MCF 10A (cell line): ENCODE measurements at regions not wholly inside any gene's neighbourhood (a gene's known extent, or its start where the extent isn't known, plus 50 kb on each side); places are given as distances from the start of the nearest gene placed in this dataset.

Source experiments
- BruUV-seq: library from RNA; stranded (reverse); fragments of 400-500 nt; replicated peaks from 2 replicates; lab custom pipeline; 2021; lab: Mats Ljungman, UMichigan
- CTCF ChIA-PET: fragments of 300-600 bp; sonication (Branson Sonifier 250); formaldehyde crosslinking; extraction: SDS; loops from one replicate; lab custom pipeline; 2021; ENCODE audit warnings: antibody characterized with exemption, inconsistent platforms; lab: Yijun Ruan, JAX
- POLR2A ChIA-PET: fragments of 300-600, 350-650 bp; sonication (Branson Sonifier 250); formaldehyde crosslinking; extraction: SDS; loops from one replicate; lab custom pipeline; 2020; ENCODE audit warnings: antibody characterized with exemption, inconsistent platforms; lab: Yijun Ruan, JAX
- DNase-seq: peaks from one replicate; pipeline ENCODE4 v3.0.0-alpha.2; 2018; ENCODE audit not compliant: unreplicated experiment
- H3K27ac Mint-ChIP-seq: one replicate; pipeline ENCODE4 v1.8.0; 2022; ENCODE audit warnings: mild to moderate bottlenecking, low read depth, mixed read lengths; ENCODE audit not compliant: unreplicated experiment
- H3K27me3 Mint-ChIP-seq: one replicate; pipeline ENCODE4 v1.8.0; 2022; ENCODE audit warnings: mixed read lengths; ENCODE audit not compliant: insufficient read depth, unreplicated experiment
- H3K36me3 Mint-ChIP-seq: one replicate; pipeline ENCODE4 v1.8.0; 2022; ENCODE audit warnings: mild to moderate bottlenecking, moderate library complexity, mixed read lengths; ENCODE audit not compliant: insufficient read depth, unreplicated experiment
- H3K4me1 Mint-ChIP-seq: one replicate; pipeline ENCODE4 v1.8.0; 2022; ENCODE audit warnings: mixed read lengths; ENCODE audit not compliant: insufficient read depth, unreplicated experiment
- H3K4me3 Mint-ChIP-seq: one replicate; pipeline ENCODE4 v1.8.0; 2022; ENCODE audit warnings: mild to moderate bottlenecking, moderate library complexity, mixed read lengths; ENCODE audit not compliant: unreplicated experiment
- H3K9me3 Mint-ChIP-seq: one replicate; pipeline ENCODE4 v1.8.0; 2022; ENCODE audit warnings: mixed read lengths; ENCODE audit not compliant: unreplicated experiment
- intact Hi-C: fragments of 100-400 bp; cut with micrococcal nuclease; formaldehyde crosslinking; loops from 2 replicates; pipeline ENCODE4 v1.14.1; 2022
- TF ChIP-seq, protein P1 (sequence below): fragments of 200-600 bp; IDR thresholded peaks from one replicate; pipeline ENCODE4 v1.8.0; 2022; ENCODE audit warnings: antibody characterized with exemption, mild to moderate bottlenecking; ENCODE audit not compliant: unreplicated experiment

DNA sequence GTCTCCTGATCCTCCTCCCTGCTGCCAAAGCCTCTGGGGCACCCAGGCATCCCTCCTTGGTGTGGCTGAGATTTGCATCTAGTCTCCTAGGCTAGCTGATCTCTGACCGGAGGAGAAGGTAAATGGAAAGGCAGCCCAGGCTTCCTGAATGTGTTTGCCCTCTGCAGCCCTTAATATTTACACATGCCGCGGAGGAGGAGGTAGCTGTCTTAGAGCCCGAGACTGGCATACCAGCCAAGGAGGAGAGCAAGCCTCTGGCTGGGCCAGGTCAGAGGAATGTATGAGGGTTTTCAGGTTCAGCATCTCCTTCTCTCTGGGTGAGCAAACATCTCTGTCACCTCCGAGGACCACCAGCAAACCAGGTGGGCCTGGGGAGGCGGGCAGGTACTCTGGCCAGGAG is 86.0 kb upstream of the GRIK3 start:
- no peak overlapping the region for H3K4me3 Mint-ChIP-seq
- no peaks in the 10 kb centered on the region for H3K4me1 Mint-ChIP-seq
- TF ChIP-seq, protein P1, sequence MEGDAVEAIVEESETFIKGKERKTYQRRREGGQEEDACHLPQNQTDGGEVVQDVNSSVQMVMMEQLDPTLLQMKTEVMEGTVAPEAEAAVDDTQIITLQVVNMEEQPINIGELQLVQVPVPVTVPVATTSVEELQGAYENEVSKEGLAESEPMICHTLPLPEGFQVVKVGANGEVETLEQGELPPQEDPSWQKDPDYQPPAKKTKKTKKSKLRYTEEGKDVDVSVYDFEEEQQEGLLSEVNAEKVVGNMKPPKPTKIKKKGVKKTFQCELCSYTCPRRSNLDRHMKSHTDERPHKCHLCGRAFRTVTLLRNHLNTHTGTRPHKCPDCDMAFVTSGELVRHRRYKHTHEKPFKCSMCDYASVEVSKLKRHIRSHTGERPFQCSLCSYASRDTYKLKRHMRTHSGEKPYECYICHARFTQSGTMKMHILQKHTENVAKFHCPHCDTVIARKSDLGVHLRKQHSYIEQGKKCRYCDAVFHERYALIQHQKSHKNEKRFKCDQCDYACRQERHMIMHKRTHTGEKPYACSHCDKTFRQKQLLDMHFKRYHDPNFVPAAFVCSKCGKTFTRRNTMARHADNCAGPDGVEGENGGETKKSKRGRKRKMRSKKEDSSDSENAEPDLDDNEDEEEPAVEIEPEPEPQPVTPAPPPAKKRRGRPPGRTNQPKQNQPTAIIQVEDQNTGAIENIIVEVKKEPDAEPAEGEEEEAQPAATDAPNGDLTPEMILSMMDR: no peak
- ChIA-PET POLR2A (no interaction called here), CTCF (no interaction called here)
- no peaks in the 10 kb centered on the region for H3K9me3 Mint-ChIP-seq
- intact Hi-C loops: no loop called here
- no peaks in the 10 kb centered on the region for H3K36me3 Mint-ChIP-seq
- DNase-seq: no peak
- BruUV-seq: no TSS peak
- H3K27me3 Mint-ChIP-seq: peaks cover 16% of the 10 kb centered on the region
- no peak overlapping the region for H3K27ac Mint-ChIP-seq

DNA sequence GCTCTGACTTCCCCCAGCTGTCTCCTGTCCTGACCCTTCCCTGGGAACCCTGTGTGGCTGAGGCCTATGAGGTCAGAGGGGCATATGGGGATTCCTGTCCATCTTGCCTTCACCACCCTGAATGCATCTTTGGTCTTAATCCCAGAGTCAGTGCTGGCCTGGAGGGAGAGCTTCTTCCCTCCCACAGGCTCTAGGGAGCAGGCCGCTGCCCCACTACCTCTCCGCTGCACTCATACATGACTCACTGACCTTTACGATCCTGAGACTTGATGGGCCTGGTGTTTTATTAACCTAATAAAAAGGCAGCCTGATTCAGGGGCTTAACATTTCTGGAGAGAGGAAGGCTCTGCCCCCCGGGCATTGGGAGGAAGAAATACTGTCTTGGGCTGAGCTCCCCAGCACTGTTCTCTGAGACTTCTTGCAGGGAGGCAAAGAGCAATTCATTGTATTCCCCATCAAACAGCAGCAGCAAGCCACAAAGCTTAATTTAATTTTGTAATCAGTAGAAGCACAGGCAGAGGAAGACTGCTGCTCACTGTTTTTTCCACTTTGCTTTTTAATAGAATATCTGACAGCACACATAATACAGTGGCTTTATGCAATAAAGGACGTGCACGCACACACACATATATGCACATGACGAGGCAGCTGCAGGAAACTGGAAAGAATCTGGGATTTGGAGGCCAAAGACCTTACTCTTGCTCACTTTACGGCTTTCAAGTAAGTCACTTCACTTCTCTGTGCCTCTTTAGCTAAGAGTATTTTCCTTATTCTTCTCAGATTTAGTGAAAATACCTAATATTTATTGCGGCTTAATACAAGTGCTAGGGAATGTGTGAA is 89.2 kb upstream of the GRIK3 start:
- POLR2A ChIA-PET: no interaction called here
- intact Hi-C loops: no loop called here
- Mint-ChIP-seq H3K27ac (no peak overlapping the region), H3K4me1 (no peaks in the 10 kb centered on the region), H3K27me3 (peaks cover 11% of the 10 kb centered on the region), H3K9me3 (no peaks in the 10 kb centered on the region), H3K36me3 (no peaks in the 10 kb centered on the region), H3K4me3 (no peak overlapping the region)
- CTCF ChIA-PET: interaction anchor here (0.6 kb wide), 1 partner anchor 1311 kb away, joined by 3 read pairs; no protein-coding TSS in a partner anchor
- BruUV-seq: no TSS peak
- TF ChIP-seq, protein P1: no peak
- DNase-seq: no peak

DNA sequence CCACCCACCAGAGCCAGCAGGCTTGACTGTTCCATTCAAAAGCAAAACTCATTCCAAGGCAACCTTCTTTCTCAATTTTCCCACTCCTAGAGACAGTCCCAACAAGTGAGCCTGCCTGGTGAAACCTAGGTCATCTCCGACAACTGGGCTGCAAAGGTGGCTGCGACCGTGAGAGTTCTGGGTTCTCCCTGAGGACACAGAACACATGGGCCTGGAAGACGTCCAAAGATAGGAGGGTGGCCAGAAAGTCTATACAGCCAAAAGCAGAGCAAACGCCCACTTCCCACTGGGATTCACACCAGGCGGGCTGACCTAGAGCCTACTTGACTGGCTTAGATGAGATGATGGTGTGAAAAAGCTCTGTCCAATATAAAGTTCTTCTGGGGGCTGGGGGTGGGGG is 90.2 kb upstream of the GRIK3 start:
- TF ChIP-seq, protein P1: no peak
- BruUV-seq: no TSS peak
- DNase-seq: no peak
- no peaks in the 10 kb centered on the region for H3K4me1 Mint-ChIP-seq
- H3K27me3 Mint-ChIP-seq: peaks cover 9% of the 10 kb centered on the region
- ChIA-PET POLR2A (no interaction called here), CTCF (interaction anchor here (0.6 kb wide), 1 partner anchor 1312 kb away, joined by 3 read pairs; no protein-coding TSS in a partner anchor)
- intact Hi-C loops: no loop called here
- H3K4me3 Mint-ChIP-seq: no peak overlapping the region
- H3K9me3 Mint-ChIP-seq: no peaks in the 10 kb centered on the region
- H3K27ac Mint-ChIP-seq: no peak overlapping the region
- no peaks in the 10 kb centered on the region for H3K36me3 Mint-ChIP-seq

DNA sequence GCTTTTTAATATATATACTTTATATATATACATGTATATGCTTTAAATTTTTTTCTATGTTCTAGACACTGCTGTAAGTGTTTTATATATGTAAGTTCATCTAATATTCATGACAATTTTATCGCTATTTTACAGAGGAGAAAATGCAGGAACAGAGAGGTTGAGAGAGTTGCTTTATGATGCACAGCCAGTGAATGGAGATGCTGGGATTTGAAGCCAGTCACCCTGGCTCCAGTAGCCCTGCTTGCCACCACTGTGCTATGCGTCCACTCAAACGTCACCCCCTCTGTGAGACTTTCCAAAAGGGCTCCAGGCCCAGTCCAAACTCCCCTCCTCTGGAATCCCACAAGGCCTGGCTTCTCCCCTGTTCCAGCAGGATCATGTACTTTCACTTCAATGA is 91.0 kb upstream of the GRIK3 start:
- peaks cover 15% of the 10 kb centered on the region for H3K27me3 Mint-ChIP-seq
- H3K9me3 Mint-ChIP-seq: peaks cover 8% of the 10 kb centered on the region
- ChIA-PET CTCF (no interaction called here), POLR2A (no interaction called here)
- H3K27ac Mint-ChIP-seq: no peak overlapping the region
- no TSS peak for BruUV-seq
- TF ChIP-seq, protein P1: no peak
- no peak overlapping the region for H3K4me3 Mint-ChIP-seq
- H3K4me1 Mint-ChIP-seq: no peaks in the 10 kb centered on the region
- no peaks in the 10 kb centered on the region for H3K36me3 Mint-ChIP-seq
- intact Hi-C loops: no loop called here
- no peak for DNase-seq
